ENCODE measurements at regions not wholly inside any gene's neighbourhood (a gene's known extent, or its start where the extent isn't known, plus 50 kb on each side); places are given as distances from the start of the nearest gene placed in this dataset.

GRCh38 chr22:48340191-48340590 is 1487.5 kb downstream of the BRD1 start:
- no peak for DNase-seq (ENCODE audit: low read depth in 2 of 2)

- DNase-seq (ENCODE audit: low read depth in 2 of 2): no peak
Measured at GRCh38 chr22:48338793-48339705, 1488.6 kb downstream of the BRD1 start.

DNA sequence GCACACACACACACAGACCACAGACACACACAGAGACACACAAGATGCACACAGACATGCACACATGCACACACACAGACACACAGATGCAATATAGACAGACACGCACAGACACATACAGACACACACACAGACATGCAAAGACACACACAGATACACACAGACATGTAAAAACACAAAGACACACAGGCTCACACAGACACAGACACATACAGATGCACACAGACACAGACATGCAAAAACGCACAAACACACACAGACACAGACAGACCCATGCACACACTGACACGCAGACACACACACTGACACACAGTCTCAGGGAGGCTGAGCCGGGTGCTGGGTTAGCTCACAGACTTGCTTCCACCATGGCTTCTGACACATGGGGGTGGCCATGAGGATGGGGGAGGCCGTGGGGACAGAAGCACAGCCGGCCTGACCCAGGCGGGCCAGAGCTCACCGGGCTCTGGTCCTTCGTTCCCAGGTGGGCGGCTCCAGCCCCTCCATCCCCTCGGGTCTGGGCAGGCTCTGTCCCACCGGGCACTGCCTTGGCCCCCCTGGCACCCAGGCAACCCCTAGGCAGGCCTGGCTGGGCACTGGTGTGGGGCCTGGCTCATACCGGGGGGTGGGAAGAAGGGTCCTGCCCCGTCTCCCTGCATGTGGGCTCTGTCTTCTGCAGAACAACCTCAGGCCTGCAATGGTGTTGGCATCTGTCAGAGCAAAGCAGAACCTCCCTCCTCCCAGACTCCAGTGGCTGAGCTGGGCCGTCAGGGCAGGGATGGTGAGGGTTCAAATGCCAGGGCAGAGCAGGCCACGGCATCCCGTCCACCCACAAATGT is 1489.5 kb downstream of the BRD1 start:
- DNase-seq (ENCODE audit: low read depth in 2 of 2): no peak

DNA sequence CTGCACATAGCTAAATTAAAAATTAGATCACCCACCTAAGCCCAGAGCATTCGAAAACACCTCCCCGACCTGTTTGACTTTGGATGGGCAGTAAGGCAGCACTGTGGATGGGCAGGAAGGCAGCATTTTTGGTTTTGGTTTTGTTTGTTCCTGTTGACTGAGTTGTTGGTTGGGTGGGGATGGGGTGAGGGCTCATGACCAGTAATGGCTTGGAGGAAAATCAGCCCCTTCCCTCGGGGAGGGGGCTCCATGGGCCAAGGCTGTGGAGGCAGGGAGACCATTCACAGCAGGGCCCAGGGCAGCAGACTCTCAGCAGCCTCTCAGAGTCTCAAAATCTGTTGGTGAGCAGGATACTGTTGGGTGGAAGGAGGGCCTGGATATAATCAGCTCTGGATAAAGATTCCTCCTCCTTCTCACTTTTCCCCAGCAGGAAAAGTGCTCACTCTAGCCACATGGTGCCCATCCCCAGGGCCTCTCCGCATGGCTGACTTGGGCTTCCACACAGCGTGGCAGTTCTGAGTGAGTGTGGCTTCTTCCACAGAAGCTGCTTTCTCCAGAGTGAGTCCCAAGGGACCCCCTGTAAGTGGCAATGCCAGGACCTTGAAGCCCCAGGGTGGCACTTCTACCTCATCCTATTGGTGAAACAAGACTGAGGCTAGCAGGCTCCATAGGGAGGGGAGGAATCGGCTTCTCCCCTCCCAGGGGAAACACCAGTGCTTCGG is 1491.2 kb downstream of the BRD1 start:
- no peak for DNase-seq (ENCODE audit: low read depth in 2 of 2)

DNA sequence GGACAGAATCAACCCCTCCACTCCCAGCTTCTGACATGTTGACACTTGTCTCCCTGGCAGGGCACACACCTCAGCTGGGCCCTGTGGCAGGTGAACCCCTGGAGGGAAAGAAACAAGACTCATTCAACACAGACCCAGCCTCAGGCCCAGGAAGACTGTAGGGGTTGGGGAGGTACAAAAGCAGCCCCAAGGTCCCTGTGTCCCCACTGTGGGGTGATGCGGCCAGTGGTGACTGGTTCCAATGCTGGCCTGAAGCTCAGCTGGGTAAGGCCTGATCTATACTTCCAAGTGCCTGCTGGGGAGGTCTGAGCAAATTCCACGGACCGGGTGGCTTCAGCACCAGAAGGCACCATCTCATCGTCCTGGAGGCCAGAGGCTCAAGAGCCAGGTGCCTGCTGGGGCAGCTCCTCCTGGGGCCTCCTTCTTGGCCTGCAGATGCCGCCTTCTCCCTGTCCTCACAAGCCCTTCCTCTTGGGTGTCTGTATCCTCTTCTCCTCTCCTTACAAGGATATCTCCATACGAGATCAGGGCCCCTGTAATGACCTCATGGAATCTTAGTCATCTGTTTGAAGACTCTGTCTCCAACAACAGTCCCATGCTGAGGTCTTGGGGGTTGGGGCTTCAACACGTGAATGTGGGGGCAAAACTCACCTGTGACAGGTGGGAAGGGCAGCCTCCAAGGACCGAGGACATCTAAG is 1492.1 kb downstream of the BRD1 start:
- DNase-seq (ENCODE audit: low read depth in 2 of 2): no peak

- DNase-seq (ENCODE audit: low read depth in 2 of 2): no peak
Measured at GRCh38 chr22:48334971-48335370, 1492.7 kb downstream of the BRD1 start.

DNA sequence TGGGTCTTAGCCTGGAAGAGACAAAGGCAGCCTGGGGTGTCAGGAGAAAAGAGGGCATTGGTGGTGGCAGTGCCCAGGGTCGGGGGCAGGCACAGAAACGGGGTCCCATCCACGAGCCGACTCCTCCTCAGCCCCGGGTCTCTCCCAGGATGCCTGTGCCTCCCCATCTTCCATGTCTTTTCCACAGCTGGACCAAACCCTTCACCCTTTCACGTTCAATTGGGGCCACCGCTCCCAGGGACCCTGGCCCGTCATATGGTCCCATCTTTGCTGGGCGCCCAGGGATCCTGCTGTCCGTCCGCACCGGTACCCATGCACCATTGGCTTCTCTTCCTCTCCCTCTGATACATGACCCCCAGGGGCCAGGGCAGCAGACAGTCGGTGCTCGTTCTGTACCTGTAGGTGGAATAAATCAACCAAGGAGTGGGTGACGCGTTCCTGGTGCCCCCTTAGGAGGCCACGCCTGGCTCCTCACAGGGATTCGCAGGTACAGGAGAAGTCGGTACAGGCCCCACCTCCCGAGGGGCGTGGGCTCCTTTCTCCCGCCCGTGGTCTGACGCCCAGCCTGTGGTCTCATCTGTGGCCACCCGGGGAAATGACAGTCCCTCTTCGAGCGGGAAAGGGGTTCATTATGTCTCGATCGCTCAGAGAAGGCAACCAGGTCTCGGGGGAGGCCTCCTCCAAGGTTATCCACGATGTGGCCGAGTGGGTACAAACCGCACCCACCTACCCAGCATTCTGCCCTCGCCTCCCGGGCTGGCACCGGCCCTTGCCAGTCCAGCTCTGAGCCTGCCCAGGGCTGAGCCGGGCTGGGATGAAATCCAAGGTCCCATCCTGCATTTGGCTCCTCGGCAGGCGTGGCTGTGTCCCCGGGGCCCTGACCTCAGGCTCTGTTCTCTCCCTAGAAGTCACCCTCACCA is 1493.6 kb downstream of the BRD1 start:
- no peak for DNase-seq (ENCODE audit: low read depth in 2 of 2)

- DNase-seq (ENCODE audit: low read depth in 2 of 2): no peak
Measured at GRCh38 chr22:48333323-48333763, 1494.3 kb downstream of the BRD1 start.

GRCh38 chr22:48332438-48333322 is 1495.0 kb downstream of the BRD1 start:
- no peak for DNase-seq (ENCODE audit: low read depth in 2 of 2)

- no peak for DNase-seq (ENCODE audit: low read depth in 2 of 2)
Measured at GRCh38 chr22:48331691-48332220, 1495.9 kb downstream of the BRD1 start.

GRCh38 chr22:48331266-48331665 is 1496.4 kb downstream of the BRD1 start:
- DNase-seq (ENCODE audit: low read depth in 2 of 2): no peak

GRCh38 chr22:48327721-48328120 is 1500.0 kb downstream of the BRD1 start:
- no peak for DNase-seq (ENCODE audit: low read depth in 2 of 2)

DNA sequence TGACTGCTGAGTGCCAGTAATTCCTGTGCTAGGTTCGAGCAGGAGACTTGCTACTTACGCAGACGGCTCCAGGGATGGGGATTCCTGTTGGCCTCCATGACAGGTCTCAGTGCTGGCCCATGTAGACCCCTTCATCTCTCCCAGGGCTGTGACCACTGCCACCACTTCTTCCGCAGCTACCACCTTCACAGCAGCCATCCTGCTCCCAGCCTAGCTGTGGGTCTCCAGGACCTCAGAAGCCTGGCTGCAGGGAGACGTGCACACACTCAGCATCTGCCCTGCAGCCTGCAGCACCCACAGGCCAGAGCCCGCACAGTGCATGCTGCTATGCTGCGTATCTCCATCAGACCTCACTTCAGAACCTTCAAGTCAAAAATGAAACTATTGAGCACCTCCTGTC is 1503.9 kb downstream of the BRD1 start:
- no peak for DNase-seq (ENCODE audit: low read depth in 2 of 2)

DNA sequence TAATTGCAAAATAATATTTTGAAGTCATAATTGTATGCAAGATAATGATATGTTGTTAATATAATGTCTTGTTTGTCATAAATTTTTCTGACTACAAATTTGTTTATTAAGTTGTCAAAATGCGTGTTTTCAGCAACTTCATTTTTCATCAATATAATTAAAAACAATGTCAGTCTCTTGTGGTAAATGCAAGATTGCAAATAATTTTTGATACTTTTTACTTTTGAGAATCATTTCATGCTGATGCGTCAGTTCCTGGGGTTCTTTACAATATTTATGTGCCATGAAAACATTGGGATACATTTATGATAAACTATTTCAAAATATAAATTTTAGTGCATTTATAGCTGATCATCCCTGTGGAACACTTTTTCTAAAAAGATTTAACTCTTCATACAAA is 1504.8 kb downstream of the BRD1 start:
- DNase-seq (ENCODE audit: low read depth in 2 of 2): no peak

GRCh38 chr22:48321986-48322545 is 1505.6 kb downstream of the BRD1 start:
- no peak for DNase-seq (ENCODE audit: low read depth in 2 of 2)

DNA sequence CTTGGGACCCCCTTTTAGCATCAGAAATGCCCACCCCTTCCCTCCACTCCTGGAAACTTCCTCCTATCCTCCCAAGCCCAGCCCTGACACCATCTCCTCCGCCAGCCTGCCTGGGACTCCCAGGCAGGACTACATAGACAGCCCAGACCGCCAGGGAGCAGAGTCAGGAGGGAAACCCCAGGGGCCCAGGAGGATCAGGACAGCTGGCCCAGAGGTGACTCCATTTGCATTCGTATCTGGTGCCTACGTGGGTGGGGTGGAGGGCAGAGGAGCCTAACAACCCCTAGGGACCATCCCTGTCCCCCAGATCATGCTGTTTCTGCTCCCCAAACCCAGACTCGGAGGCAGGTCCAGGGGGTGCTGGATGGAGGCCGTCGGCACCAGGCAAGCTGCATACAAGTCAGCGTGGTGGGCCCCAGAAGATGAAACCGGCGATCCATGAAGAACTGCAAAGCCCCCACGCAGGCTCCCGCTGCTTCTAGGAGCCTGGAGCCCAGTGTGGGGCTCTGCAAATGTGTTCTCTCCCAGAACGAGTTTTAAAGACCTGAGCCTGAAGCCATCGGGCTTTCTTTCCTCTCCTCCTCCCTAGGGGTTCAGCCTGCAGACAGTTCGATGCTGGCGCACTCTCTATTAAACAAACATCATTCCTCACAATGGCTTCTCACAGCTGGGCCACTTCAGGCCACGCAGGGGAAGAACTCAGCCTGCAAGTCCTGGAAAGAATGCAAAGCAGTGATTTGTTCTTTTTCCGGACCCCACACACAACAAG is 1506.8 kb downstream of the BRD1 start:
- DNase-seq (ENCODE audit: low read depth in 2 of 2): no peak

DNA sequence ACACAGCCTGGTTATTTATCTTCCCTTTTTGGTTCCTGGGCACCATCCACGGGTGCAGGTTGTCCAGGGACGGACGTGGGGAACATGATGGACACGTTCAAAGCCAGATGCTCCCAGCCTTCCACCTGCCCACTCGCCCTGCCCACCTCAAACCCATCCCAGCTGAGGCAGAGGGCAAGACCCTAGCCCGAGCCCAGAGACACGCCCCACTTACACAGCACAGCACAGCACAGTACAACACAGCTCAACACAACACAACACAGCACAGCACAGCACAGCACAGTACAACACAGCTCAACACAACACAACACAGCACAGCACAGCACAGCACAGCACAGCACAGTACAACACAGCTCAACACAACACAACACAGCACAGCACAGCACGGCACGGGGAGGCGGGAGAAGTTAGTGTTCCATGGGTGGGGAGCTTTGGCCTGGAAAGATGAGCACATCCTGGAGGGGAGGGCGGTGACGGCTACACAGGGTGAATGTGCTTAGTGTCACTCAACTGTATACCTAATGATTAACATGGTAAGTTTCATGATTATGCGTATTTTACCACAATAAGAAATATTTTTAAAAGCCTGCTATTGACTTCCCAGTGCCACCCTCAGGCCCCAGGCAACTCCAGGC is 1507.5 kb downstream of the BRD1 start:
- no peak for DNase-seq (ENCODE audit: low read depth in 2 of 2)
